NCI-H526 (cell line): ENCODE measurements at regions not wholly inside any gene's neighbourhood (a gene's known extent, or its start where the extent isn't known, plus 50 kb on each side); places are given as distances from the start of the nearest gene placed in this dataset.
"Not testable (repeated sequence)": the region's sequence is repeated elsewhere in the genome, so short reads cannot be mapped to it uniquely, and the experiment has no call there.

Experiments used
- DNase-seq, 2 experiments: peaks; one replicate each; lab custom pipeline; 2025; lab: John Stamatoyannopoulos, UW

GRCh38 chr12:126437934-126438333 lies 1372.7 kb downstream of the AACS start:
- no peak for DNase-seq

GRCh38 chr12:126443977-126444376 lies 1378.7 kb downstream of the AACS start:
- DNase-seq = no peak

GRCh38 chr12:126447346-126447745 lies 1382.1 kb downstream of the AACS start:
- DNase-seq = no peak

GRCh38 chr12:126451809-126452208 lies 1386.6 kb downstream of the AACS start:
- no peak for DNase-seq

- not testable (repeated sequence) for DNase-seq
These were observed 1387.5 kb downstream of the AACS start for GRCh38 chr12:126452686-126453085.

- no peak for DNase-seq
These were observed 1389.3 kb downstream of the AACS start for GRCh38 chr12:126454581-126454980.

- no peak for DNase-seq
These were observed 1392.5 kb downstream of the AACS start for GRCh38 chr12:126457776-126458175.

GRCh38 chr12:126464153-126464552 lies 1398.9 kb downstream of the AACS start:
- no peak for DNase-seq

GRCh38 chr12:126469211-126469610 lies 1404.0 kb downstream of the AACS start:
- no peak for DNase-seq

GRCh38 chr12:126474703-126475102 lies 1409.5 kb downstream of the AACS start:
- no peak for DNase-seq

GRCh38 chr12:126480451-126480850 lies 1415.2 kb downstream of the AACS start:
- no peak for DNase-seq

- no peak for DNase-seq
These were observed 1416.5 kb downstream of the AACS start for GRCh38 chr12:126481688-126482087.

- DNase-seq = no peak
These were observed 1417.1 kb downstream of the AACS start for GRCh38 chr12:126482238-126482889.

GRCh38 chr12:126483145-126484068 lies 1418.2 kb downstream of the AACS start:
- no peak for DNase-seq

- no peak for DNase-seq
These were observed 1422.3 kb downstream of the AACS start for GRCh38 chr12:126487431-126487980.

- DNase-seq = no peak
These were observed 1423.6 kb downstream of the AACS start for GRCh38 chr12:126488806-126489205.

- no peak for DNase-seq
These were observed 1426.9 kb downstream of the AACS start for GRCh38 chr12:126492181-126492580.

- no peak for DNase-seq
These were observed 1428.3 kb downstream of the AACS start for GRCh38 chr12:126493366-126494108.

- DNase-seq = no peak
These were observed 1431.0 kb downstream of the AACS start for GRCh38 chr12:126496201-126496600.

- no peak for DNase-seq
These were observed 1441.4 kb downstream of the AACS start for GRCh38 chr12:126506426-126507182.

- no peak for DNase-seq
These were observed 1442.0 kb downstream of the AACS start for GRCh38 chr12:126507231-126507630.
